SK-N-SH (cell line): ENCODE measurements at regions not wholly inside any gene's neighbourhood (a gene's known extent, or its start where the extent isn't known, plus 50 kb on each side); places are given as distances from the start of the nearest gene placed in this dataset.

Source experiments
- CTCF ChIA-PET: fragments of 300-600, 350-600 bp; formaldehyde crosslinking; extraction: SDS; loops from one replicate; lab custom pipeline; 2021; lab: Yijun Ruan, JAX
- POLR2A ChIA-PET: fragments of 350-600 bp; sonication (Branson Sonifier 250); formaldehyde crosslinking; extraction: SDS; loops from one replicate; lab custom pipeline; 2020; ENCODE audit warnings: antibody characterized with exemption, inconsistent platforms; lab: Yijun Ruan, JAX
- DNase-seq: peaks from one replicate; pipeline ENCODE4 v3.0.0; 2012
- H2AFZ ChIP-seq: fragments of 200-600 bp; sonication (generic); 2 replicates; pipeline ENCODE4 v1.8.1; 2016; ENCODE audit warnings: antibody characterized with exemption, mild to moderate bottlenecking, low read depth
- H3F3A ChIP-seq: fragments of 200-600 bp; sonication (generic); replicated peaks from 2 replicates; pipeline ENCODE3; 2016; ENCODE audit warnings: antibody characterized with exemption, mild to moderate bottlenecking; ENCODE audit not compliant: insufficient read depth
- H3K27ac ChIP-seq, 2 experiments: fragments of 200-500 bp in 1 of 2; fragments of 200-600 bp in 1 of 2; sonication (Bioruptor generic) in 1 of 2; sonication (generic), shearing (Covaris generic) in 1 of 2; 2 replicates each; pipeline versions ENCODE4 v1.5.1 to v1.6.1; 2014 to 2016; ENCODE audit warnings: low read depth in 2 of 2, inconsistent platforms in 1 of 2, low read length in 1 of 2, mild to moderate bottlenecking in 1 of 2, mixed read lengths in 1 of 2
- H3K27me3 ChIP-seq: fragments of 200-600 bp; sonication (generic), shearing (Covaris generic); 2 replicates; pipeline ENCODE4 v1.6.1; 2016; ENCODE audit warnings: mixed run types; ENCODE audit not compliant: insufficient read depth
- H3K36me3 ChIP-seq, 2 experiments: fragments of 200-500 bp in 1 of 2; fragments of 200-600 bp in 1 of 2; sonication (Bioruptor generic) in 1 of 2; sonication (generic) in 1 of 2; replicated peaks in 1 of 2; 2 replicates each; pipeline versions ENCODE3 to v1.5.1; 2014 to 2016; ENCODE audit warnings: low read length in 1 of 2, mild to moderate bottlenecking in 1 of 2; ENCODE audit not compliant: insufficient read depth in 2 of 2, control insufficient read depth in 1 of 2
- H3K4me1 ChIP-seq, 2 experiments: fragments of 200-500 bp in 1 of 2; fragments of 200-600 bp in 1 of 2; sonication (Bioruptor generic) in 1 of 2; sonication (generic), shearing (Covaris generic) in 1 of 2; 2 replicates each; pipeline versions ENCODE4 v1.5.1 to v1.6.1; 2014 to 2016; ENCODE audit warnings: low read depth in 1 of 2, low read length in 1 of 2, mixed run types in 1 of 2; ENCODE audit not compliant: insufficient read depth in 2 of 2, control insufficient read depth in 1 of 2
- H3K4me2 ChIP-seq: fragments of 200-600 bp; sonication (generic), shearing (Covaris generic); 2 replicates; pipeline ENCODE4 v1.6.1; 2017; ENCODE audit warnings: mixed run types
- H3K4me3 ChIP-seq, 2 experiments: fragments of 200-500 bp in 1 of 2; fragments of 200-600 bp in 1 of 2; sonication (Bioruptor generic) in 1 of 2; sonication (generic), shearing (Covaris generic) in 1 of 2; 2 replicates each; pipeline versions ENCODE4 v1.5.1 to v1.8.1; 2014 to 2016; ENCODE audit warnings: low read depth in 2 of 2, inconsistent platforms in 1 of 2, low read length in 1 of 2, mild to moderate bottlenecking in 1 of 2, mixed read lengths in 1 of 2, moderate library complexity in 1 of 2
- H3K79me2 ChIP-seq: fragments of 200-600 bp; sonication (generic); 2 replicates; pipeline ENCODE4 v1.8.1; 2017; ENCODE audit warnings: mild to moderate bottlenecking; ENCODE audit not compliant: insufficient read depth
- H3K9ac ChIP-seq: fragments of 200-600 bp; sonication (generic); 2 replicates; pipeline ENCODE4 v1.6.1; 2017; ENCODE audit warnings: mixed run types
- H3K9me2 ChIP-seq: fragments of 200-600 bp; sonication (generic); 2 replicates; pipeline ENCODE4 v1.6.1; 2017; ENCODE audit warnings: mixed run types
- H3K9me3 ChIP-seq: fragments of 200-600 bp; sonication (generic); 2 replicates; pipeline ENCODE4 v1.6.1; 2017; ENCODE audit warnings: mixed run types, mild to moderate bottlenecking, moderate library complexity
- H4K20me1 ChIP-seq: fragments of 200-600 bp; sonication (generic); 2 replicates; pipeline ENCODE4 v1.6.1; 2017; ENCODE audit warnings: mild to moderate bottlenecking, mixed run types; ENCODE audit not compliant: insufficient read depth
- CHD2 ChIP-seq: fragments of 150-350 bp; IDR thresholded peaks from 2 replicates; pipeline ENCODE4 v1.6.1; 2018; ENCODE audit warnings: low read length; ENCODE audit not compliant: partially characterized antibody
- FOSL2 ChIP-seq: IDR thresholded peaks from 2 replicates; pipeline ENCODE4 v1.4.0; 2012; ENCODE audit warnings: low read depth, mild to moderate bottlenecking, moderate library complexity, borderline replicate concordance
- FOXM1 ChIP-seq: IDR thresholded peaks from 2 replicates; pipeline ENCODE4 v1.4.0; 2012; ENCODE audit warnings: low read depth, mild to moderate bottlenecking
- GATA2 ChIP-seq: sonication (generic); formaldehyde crosslinking; IDR thresholded peaks from 2 replicates; pipeline ENCODE4 v1.5.0; 2020; ENCODE audit warnings: mild to moderate bottlenecking, missing genetic modification reagents
- JUND ChIP-seq: IDR thresholded peaks from 2 replicates; pipeline ENCODE4 v1.4.0; 2012
- NRF1 ChIP-seq: IDR thresholded peaks from 2 replicates; pipeline ENCODE4 v1.6.1; 2012; ENCODE audit warnings: low read depth, mild to moderate bottlenecking, low read length
- RAD21 ChIP-seq: IDR thresholded peaks from 2 replicates; pipeline ENCODE4 v1.6.1; 2012; ENCODE audit warnings: mild to moderate bottlenecking, low read length
- RCOR1 ChIP-seq: fragments of 150-350 bp; IDR thresholded peaks from 2 replicates; pipeline ENCODE4 v1.6.1; 2017; ENCODE audit warnings: antibody characterized with exemption, low read length
- RFX5 ChIP-seq: IDR thresholded peaks from 2 replicates; pipeline ENCODE4 v1.6.1; 2012; ENCODE audit warnings: mild to moderate bottlenecking, improper control_type of control experiment, low read length
- RXRA ChIP-seq: IDR thresholded peaks from 2 replicates; pipeline ENCODE4 v1.4.0; 2012; ENCODE audit warnings: low read depth, mild to moderate bottlenecking, borderline replicate concordance
- SIN3A ChIP-seq: IDR thresholded peaks from 2 replicates; pipeline ENCODE4 v1.6.1; 2012; ENCODE audit warnings: low read depth, mild to moderate bottlenecking, low read length, moderate library complexity, borderline replicate concordance
- SMC3 ChIP-seq: IDR thresholded peaks from 2 replicates; pipeline ENCODE4 v1.6.1; 2012; ENCODE audit warnings: low read depth, low read length, improper control_type of control experiment
- TEAD4 ChIP-seq: IDR thresholded peaks from 2 replicates; pipeline ENCODE4 v1.4.0; 2012; ENCODE audit warnings: mild to moderate bottlenecking, borderline replicate concordance; ENCODE audit not compliant: insufficient read depth
- YY1 ChIP-seq: IDR thresholded peaks from 2 replicates; pipeline ENCODE4 v1.4.0; 2012; ENCODE audit warnings: low read depth, mild to moderate bottlenecking
- WGBS: methylation state at CpG from one replicate; pipeline ENCODE4 v1.1.6; 2017; ENCODE audit warnings: low lambda C conversion rate; 5-methylcytosine and 5-hydroxymethylcytosine counted together
- TF ChIP-seq, protein P1 (sequence below): IDR thresholded peaks from 2 replicates; pipeline ENCODE4 v1.4.0; 2012; ENCODE audit warnings: low read depth
- TF ChIP-seq, protein P2 (sequence below): fragments of 150-350 bp; IDR thresholded peaks from 2 replicates; pipeline ENCODE4 v1.6.1; 2017; ENCODE audit warnings: antibody characterized with exemption, low read length, low read depth, borderline replicate concordance
- TF ChIP-seq, protein P3 (sequence below): IDR thresholded peaks from 2 replicates; pipeline ENCODE4; 2012

DNA sequence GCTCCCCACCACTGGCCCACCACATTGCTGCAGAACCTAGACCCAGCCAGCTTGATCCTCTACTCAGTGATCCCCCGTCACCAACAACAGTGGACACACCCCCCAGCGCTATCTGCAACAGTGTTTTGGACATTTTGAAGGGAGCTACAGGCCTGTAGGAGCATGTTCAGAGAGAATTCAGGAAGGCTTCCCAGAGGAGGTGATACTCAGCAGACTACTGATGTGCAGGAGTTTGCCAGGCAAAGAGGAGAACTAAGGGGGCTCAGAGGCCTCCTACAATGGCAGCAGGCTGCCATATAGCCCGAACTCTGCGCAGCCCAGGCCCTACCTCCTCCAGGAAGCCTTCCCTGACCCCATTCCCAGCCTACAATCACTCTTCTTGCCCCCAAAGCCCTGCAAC lies 70.0 kb downstream of the SYNE3 start (continued):
- TF ChIP-seq, protein P1, sequence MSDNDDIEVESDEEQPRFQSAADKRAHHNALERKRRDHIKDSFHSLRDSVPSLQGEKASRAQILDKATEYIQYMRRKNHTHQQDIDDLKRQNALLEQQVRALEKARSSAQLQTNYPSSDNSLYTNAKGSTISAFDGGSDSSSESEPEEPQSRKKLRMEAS: no peak
- TF ChIP-seq RFX5: no peak
- TF ChIP-seq FOXM1: no peak
- TF ChIP-seq RXRA: no peak
- TF ChIP-seq SMC3: no peak
- TF ChIP-seq TEAD4: no peak

DNA sequence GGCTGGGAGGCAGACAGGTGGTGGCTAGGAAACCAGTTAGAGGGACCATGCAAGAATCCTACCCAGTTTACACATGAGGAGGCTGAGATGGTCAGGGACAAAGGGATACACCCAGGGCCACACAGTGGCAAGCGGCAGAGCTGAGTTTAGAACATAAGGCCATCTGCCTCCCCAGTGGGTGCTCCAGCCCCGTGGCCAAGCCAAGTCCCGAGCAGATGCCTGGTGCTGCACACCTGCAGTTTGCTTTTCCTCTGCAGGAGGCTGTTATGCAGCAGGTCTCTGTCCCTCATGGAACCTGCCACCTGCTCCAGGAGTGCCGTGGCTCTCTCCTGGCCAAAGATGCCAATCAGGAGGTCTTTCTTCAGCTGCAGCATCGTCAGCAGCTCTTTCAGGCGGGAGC lies 70.8 kb downstream of the SYNE3 start:
- H3K27me3 ChIP-seq: no peaks in the 10 kb centered on the region
- H3K4me2 ChIP-seq: no peak overlapping the region
- ChIA-PET CTCF (interaction anchor here (0.7 to 10.5 kb wide), 9 partner anchors 8 to 756 kb away, joined by 3 to 254 read pairs (median 7); partner anchors contain the start of genes GLRX5 and SYNE3), POLR2A (interaction anchor here (1.3 kb wide), 1 partner anchor 82 kb away, joined by 4 read pairs; no protein-coding TSS in a partner anchor)
- no peaks in the 10 kb centered on the region for H3K9me2 ChIP-seq
- peaks cover 3% of the 10 kb centered on the region for H3F3A ChIP-seq
- H4K20me1 ChIP-seq: no peaks in the 10 kb centered on the region
- DNase-seq: peak; percentile 41
- no peak overlapping the region; a peak in 1 of 4 replicates for H3K27ac ChIP-seq
- no peak overlapping the region for H3K9ac ChIP-seq
- H2AFZ ChIP-seq: no peak overlapping the region
- peaks cover 4 to 34% of the 10 kb centered on the region in 2 experiments; a peak in 2 of 4 replicates for H3K4me1 ChIP-seq
- H3K4me3 ChIP-seq: no peak overlapping the region
- 96% methylated on average over 6 of the region's 6 CpGs for WGBS
- TF ChIP-seq RAD21: no peak
- no peak for TF ChIP-seq SIN3A
- no peak for TF ChIP-seq YY1
- TF ChIP-seq JUND: no peak
- TF ChIP-seq, protein P2, sequence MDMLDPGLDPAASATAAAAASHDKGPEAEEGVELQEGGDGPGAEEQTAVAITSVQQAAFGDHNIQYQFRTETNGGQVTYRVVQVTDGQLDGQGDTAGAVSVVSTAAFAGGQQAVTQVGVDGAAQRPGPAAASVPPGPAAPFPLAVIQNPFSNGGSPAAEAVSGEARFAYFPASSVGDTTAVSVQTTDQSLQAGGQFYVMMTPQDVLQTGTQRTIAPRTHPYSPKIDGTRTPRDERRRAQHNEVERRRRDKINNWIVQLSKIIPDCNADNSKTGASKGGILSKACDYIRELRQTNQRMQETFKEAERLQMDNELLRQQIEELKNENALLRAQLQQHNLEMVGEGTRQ: no peak
- TF ChIP-seq, protein P1: no peak
- TF ChIP-seq CHD2: no peak
- TF ChIP-seq, protein P3, sequence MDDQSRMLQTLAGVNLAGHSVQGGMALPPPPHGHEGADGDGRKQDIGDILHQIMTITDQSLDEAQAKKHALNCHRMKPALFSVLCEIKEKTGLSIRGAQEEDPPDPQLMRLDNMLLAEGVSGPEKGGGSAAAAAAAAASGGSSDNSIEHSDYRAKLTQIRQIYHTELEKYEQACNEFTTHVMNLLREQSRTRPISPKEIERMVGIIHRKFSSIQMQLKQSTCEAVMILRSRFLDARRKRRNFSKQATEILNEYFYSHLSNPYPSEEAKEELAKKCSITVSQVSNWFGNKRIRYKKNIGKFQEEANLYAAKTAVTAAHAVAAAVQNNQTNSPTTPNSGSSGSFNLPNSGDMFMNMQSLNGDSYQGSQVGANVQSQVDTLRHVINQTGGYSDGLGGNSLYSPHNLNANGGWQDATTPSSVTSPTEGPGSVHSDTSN: no peak
- no peak for TF ChIP-seq FOSL2
- TF ChIP-seq NRF1: no peak
- no peak for TF ChIP-seq RCOR1
- TF ChIP-seq GATA2: no peak
- H3K79me2 ChIP-seq: no peaks in the 10 kb centered on the region
- H3K36me3 ChIP-seq: no peaks in the 10 kb centered on the region
- H3K9me3 ChIP-seq: no peaks in the 10 kb centered on the region
